ENCODE measurements at regions not wholly inside any gene's neighbourhood (a gene's known extent, or its start where the extent isn't known, plus 50 kb on each side); places are given as distances from the start of the nearest gene placed in this dataset.

GRCh38 chr5:4113905-4114304 lies 518.3 kb downstream of the IRX1 start:
- Mint-ChIP-seq H3K27ac (no peak overlapping the region), H3K27me3 (ENCODE audit: low read depth) (no peaks in the 10 kb centered on the region)

GRCh38 chr5:4114452-4114851 lies 518.8 kb downstream of the IRX1 start:
- no peak overlapping the region for H3K27ac Mint-ChIP-seq
- no peaks in the 10 kb centered on the region for H3K27me3 Mint-ChIP-seq (ENCODE audit: low read depth)
- intact Hi-C loops (cut with micrococcal nuclease) = no loop called here
- H3K4me1 Mint-ChIP-seq (ENCODE audit: low read depth) = no peaks in the 10 kb centered on the region
- no peak for DNase-seq (ENCODE audit: low spot score)
- no peaks in the 10 kb centered on the region for H3K36me3 Mint-ChIP-seq (ENCODE audit: low read depth)
- no peak overlapping the region for H3K4me3 Mint-ChIP-seq (ENCODE audit: low read depth)
- H3K9me3 Mint-ChIP-seq = peaks cover 1% of the 10 kb centered on the region

More at GRCh38 chr5:4113905-4114304, 518.3 kb downstream of the IRX1 start:
- no peaks in the 10 kb centered on the region for H3K9me3 Mint-ChIP-seq
- no peaks in the 10 kb centered on the region for H3K4me1 Mint-ChIP-seq (ENCODE audit: low read depth)
- DNase-seq (ENCODE audit: low spot score) = no peak
- intact Hi-C loops (cut with micrococcal nuclease) = no loop called here
- H3K4me3 Mint-ChIP-seq (ENCODE audit: low read depth) = no peak overlapping the region
- H3K36me3 Mint-ChIP-seq (ENCODE audit: low read depth) = no peaks in the 10 kb centered on the region

DNA sequence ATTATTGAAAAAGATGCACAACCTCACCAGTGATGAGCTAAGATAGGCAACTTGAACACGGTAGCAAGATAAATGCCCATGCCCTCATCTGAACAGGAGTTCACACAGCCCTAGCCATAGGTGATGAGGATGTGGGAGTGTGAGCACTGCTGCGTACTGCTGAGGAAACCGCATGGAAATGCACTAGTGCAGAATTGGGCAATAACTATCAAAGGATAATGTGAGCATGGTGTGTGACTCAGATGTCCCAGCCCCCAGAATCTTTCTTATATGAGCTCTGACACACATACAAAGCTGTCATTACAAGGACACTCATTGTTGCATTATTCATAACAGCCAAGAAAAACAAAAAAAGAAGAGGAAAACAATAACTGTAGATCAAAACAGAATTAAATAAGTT lies 521.2 kb downstream of the IRX1 start:
- Mint-ChIP-seq H3K27ac (no peak overlapping the region), H3K9me3 (peaks cover 16% of the 10 kb centered on the region), H3K4me3 (ENCODE audit: low read depth) (no peak overlapping the region), H3K36me3 (ENCODE audit: low read depth) (no peaks in the 10 kb centered on the region), H3K4me1 (ENCODE audit: low read depth) (no peaks in the 10 kb centered on the region), H3K27me3 (ENCODE audit: low read depth) (no peaks in the 10 kb centered on the region)
- intact Hi-C loops (cut with micrococcal nuclease) = no loop called here
- no peak for DNase-seq (ENCODE audit: low spot score)

DNA sequence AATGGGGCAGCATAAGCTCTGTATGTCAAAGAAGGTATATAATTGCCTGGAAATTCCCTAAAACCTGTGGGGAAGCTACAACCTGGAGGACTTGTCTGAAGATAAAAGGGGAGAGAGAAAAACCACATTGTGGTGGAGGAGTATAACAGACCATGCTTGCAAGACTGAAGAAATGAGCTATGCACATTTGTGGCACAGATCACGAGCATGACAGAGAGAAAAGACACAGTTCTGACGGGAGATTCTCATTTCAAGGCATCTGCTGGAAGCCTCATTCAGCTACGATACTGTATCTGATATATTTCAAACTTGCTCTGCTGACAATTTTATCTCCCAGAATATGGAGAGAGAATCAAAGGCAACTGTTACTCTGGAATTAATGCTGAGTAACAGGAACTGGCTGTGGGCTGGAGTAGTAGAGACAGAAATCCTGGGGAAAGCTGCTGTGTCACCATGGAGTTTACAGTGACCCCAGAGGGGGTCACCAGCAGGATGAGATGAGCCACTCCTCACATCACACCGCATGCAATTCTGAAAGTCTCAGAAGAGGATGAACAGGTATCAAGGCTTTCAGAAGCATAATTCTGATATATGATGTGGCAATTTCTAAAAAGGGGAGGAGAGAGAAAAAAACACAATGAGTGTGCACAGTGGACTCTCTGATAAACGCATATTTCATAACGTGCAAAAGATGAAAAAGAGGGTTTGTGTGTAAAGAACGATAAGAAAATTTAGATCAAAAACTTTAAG lies 528.8 kb downstream of the IRX1 start:
- H3K4me3 Mint-ChIP-seq (ENCODE audit: low read depth) = no peak overlapping the region
- no peak overlapping the region for H3K27ac Mint-ChIP-seq
- H3K36me3 Mint-ChIP-seq (ENCODE audit: low read depth) = no peaks in the 10 kb centered on the region
- H3K4me1 Mint-ChIP-seq (ENCODE audit: low read depth) = no peaks in the 10 kb centered on the region
- H3K9me3 Mint-ChIP-seq = peaks cover 31% of the 10 kb centered on the region
- intact Hi-C loops (cut with micrococcal nuclease) = no loop called here
- no peaks in the 10 kb centered on the region for H3K27me3 Mint-ChIP-seq (ENCODE audit: low read depth)
- no peak for DNase-seq (ENCODE audit: low spot score)

- Mint-ChIP-seq H3K4me1 (ENCODE audit: low read depth) (no peaks in the 10 kb centered on the region), H3K9me3 (peaks cover 16% of the 10 kb centered on the region)
Measured at GRCh38 chr5:4128994-4129393, 533.4 kb downstream of the IRX1 start.

DNA sequence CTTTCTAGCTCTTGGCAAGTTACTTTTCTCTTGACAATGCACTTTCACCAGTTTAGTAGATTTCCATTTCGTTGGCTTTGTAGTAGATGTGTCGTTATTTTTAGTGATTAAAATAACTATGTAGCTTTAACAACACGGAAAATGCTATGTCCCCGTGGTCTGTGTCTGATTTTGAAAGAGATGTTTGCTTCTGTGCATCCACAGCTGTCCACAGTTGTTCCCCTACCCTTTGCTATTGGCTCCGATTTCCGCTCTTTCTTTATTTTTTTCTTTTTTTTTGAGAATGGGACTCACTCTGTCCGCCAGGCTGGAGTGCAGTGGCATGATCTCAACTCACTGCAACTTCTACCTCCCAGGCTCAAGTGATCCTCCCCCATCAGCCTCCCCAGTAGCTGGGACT lies 533.9 kb downstream of the IRX1 start:
- Mint-ChIP-seq H3K27me3 (ENCODE audit: low read depth) (no peaks in the 10 kb centered on the region), H3K27ac (no peak overlapping the region), H3K4me3 (ENCODE audit: low read depth) (no peak overlapping the region), H3K36me3 (ENCODE audit: low read depth) (no peaks in the 10 kb centered on the region), H3K9me3 (peaks cover 16% of the 10 kb centered on the region), H3K4me1 (ENCODE audit: low read depth) (no peaks in the 10 kb centered on the region)
- intact Hi-C loops (cut with micrococcal nuclease) = no loop called here
- no peak for DNase-seq (ENCODE audit: low spot score)

More at GRCh38 chr5:4128994-4129393, 533.4 kb downstream of the IRX1 start:
- no peaks in the 10 kb centered on the region for H3K36me3 Mint-ChIP-seq (ENCODE audit: low read depth)
- intact Hi-C loops (cut with micrococcal nuclease) = no loop called here
- H3K4me3 Mint-ChIP-seq (ENCODE audit: low read depth) = no peak overlapping the region
- H3K27ac Mint-ChIP-seq = no peak overlapping the region
- no peak for DNase-seq (ENCODE audit: low spot score)
- H3K27me3 Mint-ChIP-seq (ENCODE audit: low read depth) = no peaks in the 10 kb centered on the region

GRCh38 chr5:4130819-4131218 lies 535.2 kb downstream of the IRX1 start:
- H3K9me3 Mint-ChIP-seq = peaks cover 10% of the 10 kb centered on the region
- intact Hi-C loops (cut with micrococcal nuclease) = no loop called here
- no peak overlapping the region for H3K27ac Mint-ChIP-seq
- H3K27me3 Mint-ChIP-seq (ENCODE audit: low read depth) = no peaks in the 10 kb centered on the region
- no peak overlapping the region for H3K4me3 Mint-ChIP-seq (ENCODE audit: low read depth)
- no peaks in the 10 kb centered on the region for H3K36me3 Mint-ChIP-seq (ENCODE audit: low read depth)
- H3K4me1 Mint-ChIP-seq (ENCODE audit: low read depth) = no peaks in the 10 kb centered on the region
- no peak for DNase-seq (ENCODE audit: low spot score)

DNA sequence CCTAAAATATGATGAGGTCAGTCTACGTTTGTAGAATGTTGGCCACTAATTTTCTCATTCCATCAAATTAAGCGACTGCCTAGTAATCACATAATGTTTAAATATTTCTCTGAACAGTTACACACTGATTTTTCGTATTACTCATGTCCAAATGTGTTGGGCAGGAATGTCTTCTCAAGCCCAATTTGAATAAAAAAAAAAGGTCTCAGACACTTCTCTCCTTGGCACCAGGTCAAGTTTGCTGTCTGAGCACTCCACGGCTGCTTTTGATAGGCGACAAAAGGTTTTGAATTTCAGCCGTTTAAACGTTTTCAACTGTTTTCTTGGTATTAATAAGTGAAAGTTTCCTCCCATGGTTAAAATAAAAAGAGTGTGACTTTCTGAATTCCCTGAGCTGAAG lies 542.1 kb downstream of the IRX1 start:
- no peak overlapping the region for H3K27ac Mint-ChIP-seq
- intact Hi-C loops (cut with micrococcal nuclease) = no loop called here
- DNase-seq (ENCODE audit: low spot score) = no peak
- H3K27me3 Mint-ChIP-seq (ENCODE audit: low read depth) = no peaks in the 10 kb centered on the region
- no peaks in the 10 kb centered on the region for H3K36me3 Mint-ChIP-seq (ENCODE audit: low read depth)
- H3K4me1 Mint-ChIP-seq (ENCODE audit: low read depth) = no peaks in the 10 kb centered on the region
- H3K9me3 Mint-ChIP-seq = peaks cover 20% of the 10 kb centered on the region
- H3K4me3 Mint-ChIP-seq (ENCODE audit: low read depth) = no peak overlapping the region

DNA sequence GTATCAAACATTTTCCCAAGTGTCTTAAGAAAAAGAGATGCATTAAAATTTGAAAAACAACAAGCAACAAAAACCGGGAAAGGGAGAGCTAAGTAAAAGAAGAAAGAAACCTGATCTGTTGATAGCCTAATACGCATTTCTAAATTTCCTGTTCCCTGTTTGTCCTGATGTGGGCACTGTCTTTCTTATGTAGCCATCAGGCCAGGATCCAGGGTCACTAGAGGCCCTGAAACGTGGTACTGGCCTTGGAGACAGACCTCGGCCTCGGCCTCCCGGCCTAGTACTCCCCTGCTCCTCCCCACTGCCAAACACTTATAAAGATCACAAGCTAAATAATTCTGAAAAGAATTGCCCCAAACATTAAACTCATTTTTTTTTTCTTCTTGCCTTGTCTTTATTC lies 547.2 kb downstream of the IRX1 start:
- DNase-seq (ENCODE audit: low spot score) = no peak
- no peak overlapping the region for H3K27ac Mint-ChIP-seq
- H3K27me3 Mint-ChIP-seq (ENCODE audit: low read depth) = no peaks in the 10 kb centered on the region
- no peaks in the 10 kb centered on the region for H3K36me3 Mint-ChIP-seq (ENCODE audit: low read depth)
- H3K4me3 Mint-ChIP-seq (ENCODE audit: low read depth) = no peak overlapping the region
- intact Hi-C loops (cut with micrococcal nuclease) = no loop called here
- H3K4me1 Mint-ChIP-seq (ENCODE audit: low read depth) = no peaks in the 10 kb centered on the region
- peaks cover 30% of the 10 kb centered on the region for H3K9me3 Mint-ChIP-seq

- Mint-ChIP-seq H3K4me1 (ENCODE audit: low read depth) (no peaks in the 10 kb centered on the region), H3K4me3 (ENCODE audit: low read depth) (no peak overlapping the region), H3K36me3 (ENCODE audit: low read depth) (no peaks in the 10 kb centered on the region), H3K9me3 (peaks cover 19% of the 10 kb centered on the region), H3K27me3 (ENCODE audit: low read depth) (no peaks in the 10 kb centered on the region), H3K27ac (no peak overlapping the region)
- intact Hi-C loops (cut with micrococcal nuclease) = no loop called here
- no peak for DNase-seq (ENCODE audit: low spot score)
Measured at GRCh38 chr5:4144411-4145007, 548.9 kb downstream of the IRX1 start.

DNA sequence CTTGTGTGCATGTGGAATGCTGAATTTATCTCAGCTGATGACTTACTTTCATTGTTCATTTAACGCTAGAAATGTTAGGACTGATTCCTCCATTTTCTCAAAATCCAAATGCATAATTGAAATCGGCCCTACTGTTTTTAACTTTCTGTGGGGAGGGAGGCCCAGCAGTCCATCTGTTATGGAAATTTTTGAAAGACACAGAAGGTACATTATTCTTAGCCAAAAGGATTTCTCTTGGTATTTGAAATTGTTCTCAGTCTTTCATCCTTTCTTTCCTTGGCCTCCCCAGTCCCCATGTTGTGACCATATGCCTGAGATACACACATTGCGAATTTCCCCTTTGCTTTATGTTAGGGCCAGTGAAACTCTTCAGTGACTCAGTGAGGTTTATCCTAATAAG lies 549.9 kb downstream of the IRX1 start:
- Mint-ChIP-seq H3K36me3 (ENCODE audit: low read depth) (no peaks in the 10 kb centered on the region), H3K4me1 (ENCODE audit: low read depth) (no peaks in the 10 kb centered on the region), H3K27ac (no peak overlapping the region), H3K4me3 (ENCODE audit: low read depth) (no peak overlapping the region), H3K27me3 (ENCODE audit: low read depth) (no peaks in the 10 kb centered on the region), H3K9me3 (peaks cover 12% of the 10 kb centered on the region)
- intact Hi-C loops (cut with micrococcal nuclease) = no loop called here
- DNase-seq (ENCODE audit: low spot score) = no peak

DNA sequence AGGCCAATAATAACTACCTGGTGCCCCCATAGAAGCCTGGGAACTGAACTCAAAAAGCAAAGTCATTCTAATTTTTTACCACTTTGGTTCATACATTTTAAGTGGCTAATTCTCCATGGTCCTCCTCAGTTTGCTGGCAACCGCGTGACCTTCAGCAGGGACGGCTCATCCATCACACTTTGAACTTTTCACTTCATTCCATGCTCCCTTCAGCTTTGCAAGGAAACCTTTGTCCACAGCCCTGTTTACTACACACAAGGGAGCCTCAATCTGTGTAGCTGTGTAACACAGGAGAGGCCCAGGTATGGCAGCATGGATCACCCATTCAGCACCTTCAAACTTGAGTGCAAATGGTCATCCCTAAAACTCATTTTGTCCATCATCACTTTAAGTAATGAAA lies 552.4 kb downstream of the IRX1 start:
- Mint-ChIP-seq H3K36me3 (ENCODE audit: low read depth) (no peaks in the 10 kb centered on the region), H3K4me3 (ENCODE audit: low read depth) (no peak overlapping the region), H3K27me3 (ENCODE audit: low read depth) (no peaks in the 10 kb centered on the region), H3K27ac (no peak overlapping the region), H3K4me1 (ENCODE audit: low read depth) (no peaks in the 10 kb centered on the region), H3K9me3 (peaks cover 7% of the 10 kb centered on the region)
- intact Hi-C loops (cut with micrococcal nuclease) = no loop called here
- DNase-seq (ENCODE audit: low spot score) = no peak

- DNase-seq (ENCODE audit: low spot score) = no peak
- Mint-ChIP-seq H3K36me3 (ENCODE audit: low read depth) (no peaks in the 10 kb centered on the region), H3K4me1 (ENCODE audit: low read depth) (no peaks in the 10 kb centered on the region), H3K9me3 (peaks cover 9% of the 10 kb centered on the region), H3K27me3 (ENCODE audit: low read depth) (no peaks in the 10 kb centered on the region), H3K27ac (no peak overlapping the region), H3K4me3 (ENCODE audit: low read depth) (no peak overlapping the region)
- intact Hi-C loops (cut with micrococcal nuclease) = no loop called here
Measured at GRCh38 chr5:4150067-4150466, 554.4 kb downstream of the IRX1 start.

All from activated T-helper 2 cell treated with anti-CD3 and anti-CD28 coated beads, Interferon-gamma antibody, Interleukin-2, Interleukin-4, amounts not matched to agents 10 μg/mL and 5 μg/mL and 100 μg/mL, durations not matched to agents 14 hours and 24 hours and 36 hours (primary cell).